NCI-H1417 (cell line): ENCODE measurements at regions not wholly inside any gene's neighbourhood (a gene's known extent, or its start where the extent isn't known, plus 50 kb on each side); places are given as distances from the start of the nearest gene placed in this dataset.

Source experiments
- DNase-seq, 3 experiments: peaks; one replicate each; lab custom pipeline; 2025; lab: John Stamatoyannopoulos, UW

DNA sequence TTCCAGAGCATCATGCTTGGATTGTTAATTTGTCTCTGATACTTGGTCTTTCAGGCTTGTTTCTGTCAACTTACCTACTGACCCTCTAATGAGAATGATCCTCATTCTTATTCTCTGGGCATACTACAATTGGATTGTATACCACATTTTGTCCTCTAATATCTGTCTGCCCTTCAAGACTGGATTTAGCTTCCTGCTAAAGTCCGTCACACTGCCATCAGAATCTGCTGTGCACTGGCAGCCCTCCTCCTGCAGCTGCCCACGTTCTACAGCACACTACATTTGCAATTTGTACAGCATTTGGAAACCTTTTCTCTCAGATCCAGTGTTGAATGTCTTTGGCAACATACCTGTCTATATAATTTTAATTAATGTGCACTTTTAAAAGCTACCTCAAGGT lies 183.1 kb downstream of the ZNF330 start:
- DNase-seq = no peak

DNA sequence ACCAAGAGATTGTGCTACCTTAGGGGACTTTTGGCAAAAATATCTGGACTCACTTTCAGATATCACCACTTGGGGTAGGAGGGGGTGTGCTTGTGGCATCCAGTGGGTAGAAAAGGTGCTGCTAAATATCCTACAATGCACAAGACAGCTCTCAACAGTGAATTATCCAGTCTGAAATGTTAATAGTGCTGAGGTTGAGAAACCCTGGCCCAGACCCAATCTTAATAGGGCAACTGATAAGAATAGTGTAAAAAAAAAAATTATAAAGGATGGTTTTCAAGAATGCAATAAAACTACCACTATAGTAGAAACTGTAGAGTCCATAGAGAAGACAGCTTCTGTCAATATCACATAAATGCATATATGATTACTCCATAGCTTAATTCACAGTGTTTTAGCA lies 185.5 kb downstream of the ZNF330 start:
- no peak for DNase-seq

DNA sequence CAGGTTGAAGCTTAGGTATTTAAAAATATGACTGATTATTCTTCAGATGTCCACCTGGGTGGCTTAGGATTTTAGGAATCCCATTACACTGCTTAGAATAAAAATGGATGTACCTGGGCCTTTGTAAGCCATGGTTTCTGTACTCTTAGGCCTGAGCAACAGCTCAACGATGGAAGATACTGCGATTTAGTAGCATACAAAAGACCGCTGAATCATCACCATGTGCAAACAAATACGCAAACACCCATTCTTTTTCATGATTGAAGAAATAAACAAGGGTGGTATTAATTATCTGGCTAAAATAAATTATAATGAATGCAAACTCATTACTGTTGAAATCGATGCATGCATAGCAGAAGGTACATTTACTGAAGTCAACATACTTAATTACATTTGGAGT lies 188.9 kb downstream of the ZNF330 start:
- no peak for DNase-seq

DNA sequence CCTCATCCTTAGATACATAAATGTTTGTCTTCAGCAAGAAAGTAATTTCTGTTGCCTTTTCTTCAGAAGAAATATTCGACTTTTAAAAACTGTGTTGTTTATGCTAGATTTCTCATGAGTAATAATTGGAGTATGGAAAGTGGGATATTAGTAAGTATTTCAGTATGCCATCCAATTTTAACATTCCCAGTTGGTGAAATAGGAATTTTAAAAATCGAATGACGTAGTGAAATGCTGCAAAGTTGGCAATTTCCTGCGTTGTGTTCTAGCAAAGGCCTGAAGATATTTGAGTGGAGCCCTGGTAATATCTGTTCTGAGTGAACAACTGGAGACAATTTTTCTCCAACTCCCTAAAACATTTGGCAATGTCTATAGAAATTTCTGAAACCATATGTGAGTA lies 190.1 kb downstream of the ZNF330 start:
- DNase-seq = no peak

DNA sequence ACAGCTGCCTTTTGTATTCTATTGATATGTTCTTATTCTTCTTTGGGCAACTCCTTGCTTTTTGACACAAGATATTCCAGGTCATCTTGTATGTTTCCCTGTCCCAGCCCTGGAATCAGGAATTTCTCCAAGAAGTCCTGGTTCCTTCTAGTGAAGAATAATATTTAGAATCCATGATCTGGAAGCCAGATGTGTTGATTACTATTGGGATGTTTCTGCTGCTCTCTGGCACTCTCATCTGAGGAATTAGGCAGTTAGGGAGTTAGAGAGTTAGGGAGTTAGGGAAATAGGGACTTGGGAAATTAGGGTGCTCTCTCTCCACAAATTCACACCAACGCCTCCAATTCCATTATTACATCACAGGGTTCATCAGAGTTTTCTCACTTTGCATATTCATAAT lies 191.2 kb downstream of the ZNF330 start:
- no peak for DNase-seq

DNA sequence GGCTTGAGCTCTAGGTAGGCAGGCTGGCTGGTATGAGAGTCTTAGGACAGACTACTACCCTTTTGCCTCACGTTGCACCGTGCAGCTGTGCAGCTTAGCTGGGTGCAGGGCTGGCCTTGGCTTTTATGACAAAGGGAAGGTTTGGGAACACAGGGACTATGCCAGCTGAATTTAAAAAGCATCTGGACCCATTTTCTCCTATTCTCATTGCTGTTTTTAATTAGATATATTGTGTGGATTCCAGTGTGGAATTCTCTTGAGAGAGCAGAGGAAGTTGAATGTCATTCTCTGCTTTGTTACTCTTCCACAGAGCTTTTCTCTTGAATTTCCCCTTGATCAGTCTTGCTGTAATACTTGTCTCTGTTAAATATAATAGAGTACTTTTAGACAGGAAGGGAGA lies 192.7 kb downstream of the ZNF330 start:
- DNase-seq = no peak

DNA sequence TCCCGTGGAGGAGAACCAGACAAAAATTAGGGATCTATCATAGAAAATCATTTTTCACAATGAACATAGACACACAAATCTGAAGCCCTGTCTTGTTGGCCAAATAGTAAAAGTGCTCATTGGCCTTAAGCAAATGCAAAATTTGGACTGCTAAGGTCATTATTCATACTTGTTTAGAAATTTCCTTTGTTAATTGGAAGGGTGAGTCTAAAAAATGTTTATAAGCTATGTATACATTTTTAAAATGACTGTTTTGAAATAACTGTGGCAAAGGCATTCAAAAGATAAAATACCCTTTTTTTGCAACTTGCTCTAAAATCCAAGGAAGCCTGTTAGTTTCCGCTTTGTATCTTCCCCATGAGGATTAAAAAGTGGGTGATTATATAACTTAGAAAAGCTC lies 195.0 kb downstream of the ZNF330 start:
- DNase-seq = no peak

DNA sequence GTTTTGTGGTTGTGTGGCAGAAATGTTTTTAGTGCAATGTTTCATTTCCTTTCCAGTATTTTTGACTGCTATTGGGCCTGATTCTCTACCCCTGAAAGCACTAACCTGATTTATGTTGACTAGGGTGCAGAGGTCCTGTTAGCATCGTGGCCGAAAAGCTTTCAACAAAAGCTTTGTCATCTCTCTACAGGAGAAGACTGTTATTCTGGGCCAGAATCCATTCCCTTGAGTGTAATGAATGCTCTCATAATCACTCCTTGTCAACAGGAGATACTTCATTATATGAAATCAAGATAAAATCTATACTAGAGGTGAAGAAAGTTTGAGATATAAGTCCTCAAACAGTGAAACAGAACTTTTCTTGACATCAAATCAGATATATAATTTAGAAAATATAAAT lies 195.5 kb downstream of the ZNF330 start:
- DNase-seq = no peak

DNA sequence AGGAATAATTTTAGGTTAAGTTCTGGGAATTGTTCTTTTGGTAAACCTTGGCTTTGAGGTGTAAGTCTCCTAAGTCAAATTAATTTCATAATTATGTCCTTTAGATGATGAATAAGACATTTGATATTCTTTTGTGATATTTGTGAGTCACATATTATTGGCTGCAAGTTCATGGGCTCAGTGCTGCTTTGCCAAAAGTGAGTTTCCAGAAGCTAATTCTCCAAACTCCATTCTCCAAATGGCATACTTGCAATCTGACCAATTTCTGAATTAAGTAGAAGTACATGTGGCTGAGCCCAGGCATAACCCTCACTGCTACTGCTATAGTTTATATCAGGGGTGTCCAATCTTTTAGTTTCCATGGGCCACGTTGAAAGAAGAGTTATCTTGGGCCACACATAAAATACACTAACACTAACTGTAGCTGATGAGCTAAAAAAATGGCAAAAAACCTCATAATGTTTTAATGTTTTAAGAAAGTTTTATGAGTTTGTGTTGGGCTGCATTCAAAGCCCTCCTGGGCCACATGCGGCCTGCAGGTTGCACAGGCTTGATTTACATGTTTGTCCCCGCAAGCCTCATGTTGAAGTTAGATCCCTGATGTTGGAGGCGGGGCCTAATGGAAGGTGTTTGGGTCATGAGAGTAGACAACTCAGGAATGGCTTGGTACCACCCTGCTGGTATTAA lies 196.1 kb downstream of the ZNF330 start:
- no peak for DNase-seq

DNA sequence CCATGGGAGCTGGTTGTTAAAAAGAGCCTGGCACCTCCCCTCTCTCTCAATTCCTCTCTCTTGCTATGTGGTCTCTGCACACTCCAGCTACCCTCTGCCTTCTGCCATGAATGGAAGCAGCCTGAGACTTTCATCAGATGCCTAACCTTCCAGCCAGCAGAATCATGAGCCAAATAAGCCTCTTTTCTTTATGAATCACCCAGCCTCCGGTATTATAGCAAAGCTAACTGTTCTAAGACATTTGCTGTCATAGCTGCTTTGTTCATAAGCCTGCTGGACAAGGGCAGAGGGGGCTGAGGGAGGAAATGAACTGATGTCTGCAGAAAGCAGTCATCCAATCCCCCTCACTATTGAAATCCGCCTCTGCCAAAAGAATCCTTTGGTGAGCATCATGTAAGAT lies 196.7 kb downstream of the ZNF330 start:
- DNase-seq = no peak

DNA sequence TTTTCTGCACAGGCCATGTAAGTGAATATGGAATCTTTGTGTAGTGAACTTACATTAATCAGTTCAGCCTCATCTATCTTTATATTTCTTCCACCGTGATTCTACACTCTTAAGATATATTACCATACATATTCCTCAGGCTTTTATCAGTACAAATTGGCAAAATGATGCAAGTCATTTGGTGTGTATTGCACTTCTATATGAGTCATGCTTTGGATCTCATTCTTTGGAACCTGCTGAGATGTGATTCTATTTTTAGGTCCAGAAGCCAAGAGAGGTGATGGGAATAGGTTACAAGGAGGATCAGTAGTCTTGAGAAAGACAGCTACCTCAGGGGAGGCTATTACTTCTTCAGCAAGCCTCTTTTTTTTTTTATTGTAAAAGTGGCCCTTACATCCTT lies 204.4 kb downstream of the ZNF330 start:
- DNase-seq = no peak

DNA sequence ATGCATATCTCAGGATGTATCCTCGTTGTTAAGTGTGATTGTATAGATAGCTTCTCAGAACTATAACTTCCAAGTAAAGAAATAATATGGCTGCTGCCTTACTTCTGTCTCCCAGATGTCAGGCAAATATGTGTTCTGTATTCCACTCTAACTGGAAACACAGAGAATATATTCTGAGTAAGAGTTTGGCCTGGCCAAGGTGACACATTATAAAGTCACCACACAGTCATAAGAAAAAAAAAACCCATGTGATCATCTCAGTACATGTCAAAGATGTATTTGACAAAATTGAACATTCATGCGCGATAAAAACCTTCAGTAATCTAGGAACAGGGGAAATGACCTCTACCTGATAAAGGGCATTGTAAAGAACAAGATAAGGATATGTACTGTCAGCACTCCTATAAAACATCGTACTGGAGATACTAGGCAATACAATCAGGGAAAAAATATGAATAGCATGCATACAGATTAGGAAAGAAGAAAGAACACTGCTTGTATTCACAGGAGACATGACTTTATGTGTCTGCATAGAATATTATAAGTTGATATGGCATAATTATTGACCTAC lies 207.1 kb downstream of the ZNF330 start:
- no peak for DNase-seq

DNA sequence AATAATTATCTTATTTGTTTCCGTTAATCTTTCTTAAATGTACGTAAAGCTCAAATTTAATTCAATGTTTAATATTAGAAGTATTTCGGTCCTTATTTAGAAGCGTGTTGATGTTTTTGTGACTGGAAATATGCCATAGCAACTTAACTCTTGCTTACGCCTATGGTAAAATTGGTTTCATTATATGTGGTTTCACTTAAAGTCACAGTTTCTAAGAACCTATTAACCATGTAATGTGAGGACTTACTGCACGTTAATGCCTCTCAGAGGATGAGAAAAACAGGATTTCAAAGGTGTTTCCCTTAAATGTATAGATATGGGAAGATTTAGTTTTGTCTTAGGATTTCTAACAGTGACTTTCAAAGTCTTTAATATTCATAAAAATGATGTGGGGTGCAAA lies 206.4 kb upstream of the IL15 start:
- DNase-seq = no peak

DNA sequence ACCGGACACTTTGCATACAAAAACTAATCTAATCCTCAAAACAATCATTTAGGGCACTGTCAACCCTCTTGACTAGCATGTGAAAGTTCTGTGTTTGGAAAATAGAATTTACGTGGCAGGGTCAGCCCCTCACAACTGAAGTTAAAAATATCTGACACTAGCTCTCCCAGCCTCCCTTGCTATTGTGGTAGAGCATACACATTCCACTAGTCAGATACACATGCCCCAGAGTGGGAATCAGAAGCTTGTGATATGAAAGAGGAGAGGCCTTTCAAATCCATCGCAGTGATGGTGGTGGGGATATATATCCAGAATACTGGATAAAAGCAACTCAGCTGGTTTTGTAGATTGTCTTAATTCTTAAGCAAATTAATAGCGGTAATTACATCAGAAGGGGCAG lies 205.7 kb upstream of the IL15 start:
- no peak for DNase-seq

DNA sequence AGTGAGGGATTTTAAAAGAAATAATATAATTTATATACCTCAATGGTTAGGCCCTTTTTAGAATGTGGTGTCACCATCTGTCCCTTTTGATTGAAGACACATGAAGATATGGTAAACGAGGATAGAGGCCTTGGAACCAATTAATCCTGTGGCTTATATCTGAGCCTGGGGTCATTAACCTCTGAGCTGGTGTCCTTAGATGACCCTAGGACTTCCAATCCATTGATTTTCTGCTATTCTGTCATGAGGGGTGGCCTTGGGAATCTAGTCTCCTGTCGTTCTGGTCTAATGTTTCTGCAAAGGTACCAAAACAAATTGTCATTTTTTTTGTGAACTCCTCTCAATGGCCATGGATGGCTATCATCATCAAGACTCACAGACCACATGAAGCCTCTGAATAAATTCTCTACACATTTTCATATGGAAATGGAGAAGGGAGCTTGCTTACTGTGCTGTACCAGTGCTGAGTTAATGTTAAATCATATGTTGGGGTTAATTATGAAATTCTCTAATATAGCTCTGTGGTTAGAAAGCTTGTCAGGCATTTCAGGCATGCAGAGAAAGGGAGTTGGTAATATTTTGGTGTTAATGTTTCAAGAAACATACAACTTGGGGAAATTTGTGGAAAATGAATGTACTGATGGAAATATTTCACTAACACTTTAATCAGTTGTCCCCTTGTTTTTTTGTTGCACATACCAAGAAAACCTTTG lies 204.2 kb upstream of the IL15 start:
- no peak for DNase-seq

DNA sequence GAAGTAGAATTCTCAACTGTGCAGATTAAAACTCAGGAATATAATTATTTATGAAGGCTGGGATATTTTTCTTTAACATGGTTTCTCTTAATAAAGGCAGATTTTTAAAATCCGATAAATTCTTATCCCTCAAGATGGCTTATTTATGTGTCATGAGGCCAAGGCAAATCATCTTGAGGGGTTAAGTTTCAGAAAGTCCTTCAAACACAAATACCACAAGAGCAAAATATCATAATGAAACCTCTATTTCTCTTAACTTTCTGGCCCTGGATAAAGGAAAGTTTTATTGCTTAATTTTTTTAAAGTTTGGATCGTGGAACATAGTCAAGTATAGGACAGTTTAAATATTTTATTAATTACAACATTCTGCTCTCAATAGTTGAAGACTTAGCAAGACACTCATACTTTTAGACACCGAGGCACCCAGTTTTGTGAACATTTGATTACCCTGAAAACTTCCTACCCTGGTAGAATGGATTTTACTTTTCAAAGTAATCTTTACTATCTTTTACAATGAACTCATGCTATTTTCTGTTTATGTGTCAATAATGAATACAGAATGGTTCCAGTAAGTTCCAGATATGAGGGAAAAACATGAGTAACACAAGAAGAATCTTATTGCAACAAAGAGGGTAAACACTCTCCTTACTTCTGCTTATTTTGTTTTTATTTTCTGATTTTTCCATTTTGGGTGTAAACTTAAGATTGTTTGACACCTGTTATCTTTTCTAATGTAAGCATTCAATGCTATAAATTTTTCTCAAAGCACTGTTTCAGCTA lies 200.7 kb upstream of the IL15 start:
- no peak for DNase-seq

DNA sequence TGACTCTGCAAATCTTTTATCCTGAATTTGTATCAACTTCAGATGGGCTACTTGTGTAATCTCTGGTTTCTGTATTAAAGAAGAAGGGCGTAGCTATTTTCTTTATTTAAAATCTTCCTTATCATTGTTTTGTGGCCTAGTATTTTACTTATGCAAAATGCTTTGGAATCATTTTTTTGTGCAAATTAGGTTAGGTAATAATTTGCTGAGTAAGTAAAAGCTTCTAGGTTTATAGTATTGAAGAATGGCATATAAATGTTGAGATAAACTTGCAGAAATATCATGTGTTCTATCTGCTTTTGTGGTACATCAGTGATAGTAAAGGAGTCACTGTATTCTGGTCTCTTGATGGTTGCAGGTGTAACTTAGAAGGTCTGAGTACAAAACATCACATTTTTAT lies 197.2 kb upstream of the IL15 start:
- DNase-seq = no peak

DNA sequence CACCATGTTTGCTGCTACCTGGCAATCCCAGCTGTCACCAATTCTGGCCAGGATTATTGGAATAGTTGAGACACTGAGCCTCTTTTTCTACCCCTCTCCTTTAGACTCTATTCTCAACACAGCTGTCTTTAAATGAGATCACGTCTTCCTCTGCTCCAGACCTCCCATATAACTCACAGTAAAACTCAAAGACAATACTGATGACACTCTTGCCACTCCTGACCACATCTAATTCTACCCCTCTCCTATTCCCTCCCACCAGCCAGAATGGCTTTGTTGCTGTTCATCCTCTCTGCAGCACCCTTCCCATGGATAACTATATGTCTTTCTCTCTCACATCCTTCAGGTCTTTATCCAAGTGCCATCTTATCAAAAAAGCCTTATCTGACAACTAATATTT lies 188.6 kb upstream of the IL15 start:
- peak in 1 of 3 experiments; percentile 5 for DNase-seq

DNA sequence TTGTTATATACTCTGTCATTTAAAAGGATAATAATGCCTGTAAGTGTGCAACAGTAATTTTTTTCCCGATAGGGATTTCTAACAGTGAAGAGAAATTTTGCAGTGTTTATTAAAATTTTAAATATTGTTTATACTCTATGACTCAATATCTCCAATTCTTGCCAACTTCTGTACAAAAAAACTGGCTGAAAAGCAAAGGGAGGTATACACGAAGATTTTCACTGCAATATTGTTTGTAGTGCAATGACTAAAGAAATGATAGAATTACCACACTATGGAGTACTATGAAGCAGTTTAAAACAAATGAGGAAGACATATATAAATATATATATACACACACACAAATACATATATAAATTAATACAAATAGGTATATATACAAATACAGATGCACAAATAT lies 187.9 kb upstream of the IL15 start:
- no peak for DNase-seq

DNA sequence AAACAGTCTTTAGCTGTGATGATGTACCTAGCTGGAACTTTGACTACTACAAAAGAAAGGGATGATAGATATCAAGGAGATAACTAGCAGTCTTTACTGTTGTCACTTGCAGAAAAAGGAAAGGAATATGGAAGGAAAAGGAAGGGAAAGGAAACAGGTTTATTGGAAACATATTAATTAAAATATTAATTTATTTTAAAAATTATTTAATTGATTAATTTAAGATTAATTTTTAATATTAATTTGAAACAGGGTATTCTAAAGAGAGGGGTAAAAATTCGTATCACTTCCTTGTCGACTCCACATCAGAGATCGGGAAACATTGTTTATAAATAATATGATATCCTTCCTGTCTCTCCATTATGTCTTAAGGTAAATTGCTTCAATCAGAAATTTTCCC lies 186.5 kb upstream of the IL15 start:
- no peak for DNase-seq

DNA sequence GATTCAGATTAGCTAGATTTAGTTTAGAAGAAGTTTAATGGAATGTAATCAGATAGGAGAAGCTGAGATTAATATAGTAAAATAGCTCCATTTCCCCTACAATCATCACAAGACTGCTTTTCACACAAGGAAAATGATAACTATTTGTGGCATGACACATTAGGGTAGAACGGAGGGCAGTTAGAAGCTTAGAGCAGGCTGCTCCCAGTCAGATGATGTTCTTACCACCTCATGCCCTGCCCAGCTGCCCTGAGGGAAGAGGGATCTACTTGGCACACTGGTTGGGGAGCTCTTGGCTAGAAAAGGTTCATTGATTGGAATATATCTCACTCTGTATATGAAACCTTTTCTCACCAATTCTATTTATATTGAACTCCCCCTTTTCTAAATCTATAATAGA lies 180.7 kb upstream of the IL15 start:
- DNase-seq = no peak

DNA sequence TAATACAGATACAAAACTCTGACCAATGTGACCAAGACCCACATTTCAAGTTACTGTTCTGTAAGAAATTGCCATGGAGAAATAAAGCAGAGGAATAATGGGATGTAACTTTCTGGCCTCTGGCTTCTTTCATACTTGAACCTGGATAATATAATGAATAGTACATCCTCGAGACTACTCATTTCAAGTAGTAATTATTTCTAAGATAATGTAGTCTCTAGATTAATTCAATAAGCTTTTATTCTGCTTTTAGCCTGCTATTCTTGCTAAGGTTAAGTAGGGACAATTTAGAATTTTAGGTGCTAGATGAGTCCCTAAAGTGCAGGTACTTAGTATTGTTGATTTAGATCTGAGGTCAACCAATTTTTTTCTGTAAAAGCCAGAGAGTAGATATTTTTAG lies 178.7 kb upstream of the IL15 start:
- no peak for DNase-seq

DNA sequence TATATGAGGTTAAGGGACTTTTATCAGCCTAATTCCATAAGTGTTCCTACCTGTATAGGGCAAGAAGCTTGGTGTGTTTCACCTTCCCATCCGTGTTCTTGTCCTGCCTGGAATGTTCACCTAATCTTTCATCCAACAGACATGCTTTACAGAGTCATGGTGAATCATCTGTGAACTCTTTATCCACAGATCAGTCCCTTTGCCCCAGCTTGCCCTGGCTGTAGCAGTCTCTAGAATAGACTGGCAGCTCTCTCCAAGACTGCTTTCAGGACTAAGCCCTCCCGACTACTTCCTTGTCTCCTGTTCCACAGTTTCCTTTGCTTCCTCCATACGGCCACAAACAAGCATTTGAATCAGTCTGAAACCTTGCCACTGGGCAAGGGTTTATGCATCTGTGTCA lies 177.9 kb upstream of the IL15 start:
- no peak for DNase-seq
